Thyroid gland (tissue), 4 donors: ENCODE measurements at regions not wholly inside any gene's neighbourhood (a gene's known extent, or its start where the extent isn't known, plus 50 kb on each side); places are given as distances from the start of the nearest gene placed in this dataset.

Experiments
- DNase-seq, 2 donors: peaks; one replicate each; pipeline ENCODE4 v3.0.0-alpha.2; 2019
- H3K27ac ChIP-seq, 3 donors: fragments of 200-600 bp; sonication (generic); 1 replicate in 2 of 3; 2 replicates in 1 of 3; pipeline ENCODE4 v1.5.1; 2016 to 2019; ENCODE audit warnings: mild to moderate bottlenecking in 1 of 3, moderate library complexity in 1 of 3
- H3K27me3 ChIP-seq: fragments of 200-600 bp; sonication (generic); one replicate; pipeline ENCODE4 v1.5.1; 2019
- H3K36me3 ChIP-seq, 2 donors: fragments of 200-600 bp; sonication (generic); one replicate each; pipeline ENCODE4 v1.5.1; 2016 to 2019
- H3K4me1 ChIP-seq, 2 donors: fragments of 200-600 bp; sonication (generic); one replicate each; pipeline ENCODE4 v1.5.1; 2017 to 2019
- H3K4me3 ChIP-seq, 3 donors: fragments of 200-600 bp; sonication (generic); replicated peaks in 1 of 3; 1 replicate in 2 of 3; 2 replicates in 1 of 3; pipeline ENCODE4 v1.5.1; 2016; ENCODE audit warnings: mild to moderate bottlenecking in 1 of 3
- H3K9me3 ChIP-seq: fragments of 200-600 bp; sonication (generic); one replicate; pipeline ENCODE4 v1.5.1; 2017
- POLR2A ChIP-seq, 2 donors: fragments of 450-650 bp; IDR thresholded peaks; one replicate each; pipeline ENCODE4 v1.6.1; 2017; ENCODE audit warnings: antibody characterized with exemption in 2 of 2, mild to moderate bottlenecking in 2 of 2, moderate library complexity in 1 of 2
- WGBS, 2 donors: methylation state at CpG; one replicate each; pipeline ENCODE4 v1.1.5; 2017; 5-methylcytosine and 5-hydroxymethylcytosine counted together
- intact Hi-C: fragments of 100-400 bp; cut with DNase I; formaldehyde crosslinking; loops from one replicate; pipeline ENCODE4 v1.15.1; 2023
- TF ChIP-seq, protein P1 (sequence below), 6 experiments: fragments of 200-600 bp in 3 of 6; fragments of 450-650 bp in 3 of 6; sonication (generic) in 3 of 6; IDR thresholded peaks; one replicate each; pipeline ENCODE4 v1.5.1; 2016 to 2019; ENCODE audit warnings: antibody characterized with exemption in 6 of 6, mild to moderate bottlenecking in 2 of 6, inconsistent platforms in 1 of 6, moderate library complexity in 1 of 6

- no peak overlapping the region for H3K27ac ChIP-seq
- intact Hi-C loops: no loop called here
- no peak overlapping the region for H3K4me3 ChIP-seq
- TF ChIP-seq, protein P1, sequence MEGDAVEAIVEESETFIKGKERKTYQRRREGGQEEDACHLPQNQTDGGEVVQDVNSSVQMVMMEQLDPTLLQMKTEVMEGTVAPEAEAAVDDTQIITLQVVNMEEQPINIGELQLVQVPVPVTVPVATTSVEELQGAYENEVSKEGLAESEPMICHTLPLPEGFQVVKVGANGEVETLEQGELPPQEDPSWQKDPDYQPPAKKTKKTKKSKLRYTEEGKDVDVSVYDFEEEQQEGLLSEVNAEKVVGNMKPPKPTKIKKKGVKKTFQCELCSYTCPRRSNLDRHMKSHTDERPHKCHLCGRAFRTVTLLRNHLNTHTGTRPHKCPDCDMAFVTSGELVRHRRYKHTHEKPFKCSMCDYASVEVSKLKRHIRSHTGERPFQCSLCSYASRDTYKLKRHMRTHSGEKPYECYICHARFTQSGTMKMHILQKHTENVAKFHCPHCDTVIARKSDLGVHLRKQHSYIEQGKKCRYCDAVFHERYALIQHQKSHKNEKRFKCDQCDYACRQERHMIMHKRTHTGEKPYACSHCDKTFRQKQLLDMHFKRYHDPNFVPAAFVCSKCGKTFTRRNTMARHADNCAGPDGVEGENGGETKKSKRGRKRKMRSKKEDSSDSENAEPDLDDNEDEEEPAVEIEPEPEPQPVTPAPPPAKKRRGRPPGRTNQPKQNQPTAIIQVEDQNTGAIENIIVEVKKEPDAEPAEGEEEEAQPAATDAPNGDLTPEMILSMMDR (IDR thresholded peaks at IDR 0.05): no peak
- TF ChIP-seq POLR2A (IDR thresholded peaks at IDR 0.05): no peak
- no peaks in the 10 kb centered on the region for H3K9me3 ChIP-seq
- H3K4me1 ChIP-seq: no peaks in the 10 kb centered on the region
- no peak for DNase-seq
- H3K36me3 ChIP-seq: no peaks in the 10 kb centered on the region
- no peaks in the 10 kb centered on the region for H3K27me3 ChIP-seq
Measured at GRCh38 chr18:42233908-42234307, 278.9 kb downstream of the PIK3C3 start.

DNA sequence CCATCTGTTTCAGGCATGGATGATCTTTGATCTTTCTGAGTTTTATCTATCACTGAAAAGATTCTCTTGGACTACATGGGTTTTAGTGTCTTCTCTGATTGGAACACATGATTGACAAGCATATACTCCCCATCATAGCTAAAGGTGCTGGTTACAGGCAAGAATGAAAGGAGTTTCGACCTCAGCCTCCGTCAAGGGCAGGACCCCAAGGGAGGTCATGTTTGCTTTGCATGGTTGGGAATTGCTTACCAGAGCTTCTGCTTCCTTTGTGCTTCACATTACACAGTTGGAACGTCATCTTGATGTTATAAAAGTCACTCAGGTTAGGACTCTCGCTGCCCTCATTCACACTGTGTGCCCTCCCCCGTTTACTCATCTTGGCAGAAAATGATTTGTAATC, 287.7 kb downstream of the PIK3C3 start:
- no peaks in the 10 kb centered on the region for H3K4me1 ChIP-seq
- no peak overlapping the region for H3K4me3 ChIP-seq
- no peaks in the 10 kb centered on the region for H3K9me3 ChIP-seq
- 69 to 74% methylated on average over 5 of the region's 5 CpGs for WGBS, 2 donors
- H3K27me3 ChIP-seq: no peaks in the 10 kb centered on the region
- no peaks in the 10 kb centered on the region for H3K36me3 ChIP-seq
- intact Hi-C loops: no loop called here
- H3K27ac ChIP-seq: no peak overlapping the region
- DNase-seq: no peak
- TF ChIP-seq, protein P1 (IDR thresholded peaks at IDR 0.05): no peak
- no peak for TF ChIP-seq POLR2A (IDR thresholded peaks at IDR 0.05)

DNA sequence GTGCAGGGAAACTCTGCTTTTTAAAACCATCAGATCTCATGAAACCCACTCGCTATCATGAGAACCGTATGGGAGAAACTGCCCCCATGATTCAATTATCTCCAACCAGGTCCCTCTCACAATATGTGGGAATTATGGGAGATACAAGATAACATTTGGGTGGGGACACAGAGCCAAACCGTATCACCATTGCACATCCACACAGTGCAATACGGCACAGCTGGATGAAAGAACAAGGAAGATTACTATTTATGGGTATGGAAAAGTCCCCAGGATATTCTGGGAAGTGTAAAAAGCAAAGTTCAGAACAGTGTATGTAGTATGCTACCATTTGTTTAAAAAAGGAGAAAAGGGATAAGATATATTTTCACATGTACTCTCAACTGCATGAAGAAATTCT, 290.1 kb downstream of the PIK3C3 start:
- TF ChIP-seq POLR2A (IDR thresholded peaks at IDR 0.05): no peak
- TF ChIP-seq, protein P1 (IDR thresholded peaks at IDR 0.05): no peak
- Histone ChIP-seq H3K9me3 (no peaks in the 10 kb centered on the region), H3K4me3 (no peak overlapping the region), H3K27ac (no peak overlapping the region), H3K36me3 (no peaks in the 10 kb centered on the region), H3K4me1 (no peaks in the 10 kb centered on the region), H3K27me3 (no peaks in the 10 kb centered on the region)
- DNase-seq: no peak
- intact Hi-C loops: no loop called here
- 87 to 95% methylated on average over 4 of the region's 4 CpGs for WGBS, 2 donors

- Histone ChIP-seq H3K27me3 (no peaks in the 10 kb centered on the region), H3K27ac (no peak overlapping the region), H3K4me3 (no peak overlapping the region), H3K36me3 (no peaks in the 10 kb centered on the region), H3K9me3 (no peaks in the 10 kb centered on the region), H3K4me1 (no peaks in the 10 kb centered on the region)
- 93 to 98% methylated on average over 4 to 5 of the region's 5 CpGs for WGBS, 2 donors
- DNase-seq: no peak
- intact Hi-C loops: no loop called here
- TF ChIP-seq, protein P1 (IDR thresholded peaks at IDR 0.05): no peak
- no peak for TF ChIP-seq POLR2A (IDR thresholded peaks at IDR 0.05)
Measured at GRCh38 chr18:42255908-42256765, 301.1 kb downstream of the PIK3C3 start.

DNA sequence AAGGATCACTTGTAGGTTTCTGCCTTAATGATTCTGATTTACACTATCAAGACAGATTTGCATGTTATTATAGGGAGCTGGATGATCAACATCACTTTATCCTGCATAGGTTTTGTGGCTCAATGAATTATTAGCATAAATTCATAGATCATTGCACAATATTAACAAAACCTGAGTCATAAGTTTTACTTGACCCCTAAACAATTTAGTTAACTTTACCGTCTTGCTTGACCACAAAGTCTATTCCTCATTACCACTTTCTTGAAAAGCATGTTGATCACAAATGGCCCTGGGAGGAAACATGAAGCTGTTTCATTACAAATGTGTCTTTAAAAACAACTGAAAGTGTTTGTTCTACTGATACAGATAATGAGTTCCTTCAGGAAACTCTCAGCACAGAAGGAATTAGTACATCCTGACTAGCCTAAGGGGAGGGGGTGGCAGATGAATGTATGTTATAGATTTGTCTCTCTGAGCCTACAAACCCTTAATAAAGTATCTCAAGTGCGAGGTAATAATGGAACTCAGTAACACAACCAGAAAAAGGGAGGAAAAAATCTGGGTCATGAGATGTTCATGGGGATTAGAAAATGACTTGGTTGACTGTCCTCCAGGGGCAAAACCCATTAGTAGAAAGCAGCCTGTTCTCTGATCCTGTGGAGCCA, 303.4 kb downstream of the PIK3C3 start:
- no peaks in the 10 kb centered on the region for H3K27me3 ChIP-seq
- intact Hi-C loops: no loop called here
- H3K36me3 ChIP-seq: no peaks in the 10 kb centered on the region
- WGBS, 2 donors: 75 to 87% methylated on average over 2 of the region's 2 CpGs
- H3K27ac ChIP-seq: no peak overlapping the region
- H3K4me3 ChIP-seq: no peak overlapping the region
- no peak for TF ChIP-seq POLR2A (IDR thresholded peaks at IDR 0.05)
- TF ChIP-seq, protein P1 (IDR thresholded peaks at IDR 0.05): no peak
- H3K4me1 ChIP-seq: peaks cover 0 to 9% of the 10 kb centered on the region in 2 donors
- H3K9me3 ChIP-seq: no peaks in the 10 kb centered on the region
- no peak for DNase-seq
